Smooth muscle cell (in vitro differentiated cells): ENCODE measurements at regions not wholly inside any gene's neighbourhood (a gene's known extent, or its start where the extent isn't known, plus 50 kb on each side); places are given as distances from the start of the nearest gene placed in this dataset.
A peak's percentile ranks its signal among the peaks of the same experiment; 100 is the strongest.
"Not testable (repeated sequence)": the region's sequence is repeated elsewhere in the genome, so short reads cannot be mapped to it uniquely, and the experiment has no call there.

ENCODE experiments used
- DNase-seq: peaks from one replicate; lab custom pipeline; 2025; ENCODE audit not compliant: unreplicated experiment; lab: John Stamatoyannopoulos, UW
- H2AFZ ChIP-seq: fragments of 200-600 bp; sonication (generic); 2 replicates; pipeline ENCODE4 v1.6.0; 2016; ENCODE audit warnings: antibody characterized with exemption, low read depth, mild to moderate bottlenecking
- H3F3A ChIP-seq: fragments of 200-600 bp; sonication (generic); 2 replicates; pipeline ENCODE4 v1.6.0; 2017; ENCODE audit warnings: antibody characterized with exemption, low read depth
- H3K27ac ChIP-seq: fragments of 200-600 bp; sonication (generic); 2 replicates; pipeline ENCODE4 v1.5.1; 2016; ENCODE audit warnings: low read depth, mild to moderate bottlenecking
- H3K27me3 ChIP-seq: fragments of 200-600 bp; sonication (generic); 2 replicates; pipeline ENCODE4 v1.6.1; 2016; ENCODE audit warnings: low read depth, mild to moderate bottlenecking
- H3K36me3 ChIP-seq: fragments of 200-600 bp; sonication (generic); 2 replicates; pipeline ENCODE4 v1.5.1; 2016; ENCODE audit warnings: low read depth
- H3K4me1 ChIP-seq: fragments of 200-600 bp; sonication (generic); 2 replicates; pipeline ENCODE4 v1.5.1; 2016; ENCODE audit warnings: low read depth
- H3K4me2 ChIP-seq: fragments of 200-600 bp; sonication (generic); 2 replicates; pipeline ENCODE4 v1.6.0; 2016; ENCODE audit warnings: mild to moderate bottlenecking
- H3K4me3 ChIP-seq: fragments of 200-600 bp; sonication (generic); 2 replicates; pipeline ENCODE4 v1.5.1; 2016; ENCODE audit warnings: mild to moderate bottlenecking
- H3K79me2 ChIP-seq: fragments of 200-600 bp; sonication (generic); 2 replicates; pipeline ENCODE4 v1.6.0; 2016; ENCODE audit warnings: low read depth, mild to moderate bottlenecking
- H3K9ac ChIP-seq: fragments of 200-600 bp; sonication (generic); 2 replicates; pipeline ENCODE4 v1.6.0; 2016; ENCODE audit warnings: low read depth
- H3K9me3 ChIP-seq: fragments of 200-600 bp; sonication (generic); replicated peaks from 2 replicates; pipeline ENCODE4 v1.5.1; 2016; ENCODE audit warnings: low read depth
- H4K20me1 ChIP-seq: fragments of 200-600 bp; sonication (generic); 2 replicates; pipeline ENCODE4 v1.6.0; 2016; ENCODE audit warnings: low read depth
- WGBS: methylation state at CpG from one replicate; pipeline ENCODE4 v1.1.7; 2016; ENCODE audit warnings: low lambda C conversion rate; 5-methylcytosine and 5-hydroxymethylcytosine counted together
- TF ChIP-seq, protein P1 (sequence below): fragments of 200-600 bp; sonication (generic); IDR thresholded peaks from 2 replicates; pipeline ENCODE4 v1.5.1; 2017; ENCODE audit warnings: borderline replicate concordance, mild to moderate bottlenecking, antibody characterized with exemption; ENCODE audit not compliant: insufficient read depth, poor library complexity, severe bottlenecking

DNA sequence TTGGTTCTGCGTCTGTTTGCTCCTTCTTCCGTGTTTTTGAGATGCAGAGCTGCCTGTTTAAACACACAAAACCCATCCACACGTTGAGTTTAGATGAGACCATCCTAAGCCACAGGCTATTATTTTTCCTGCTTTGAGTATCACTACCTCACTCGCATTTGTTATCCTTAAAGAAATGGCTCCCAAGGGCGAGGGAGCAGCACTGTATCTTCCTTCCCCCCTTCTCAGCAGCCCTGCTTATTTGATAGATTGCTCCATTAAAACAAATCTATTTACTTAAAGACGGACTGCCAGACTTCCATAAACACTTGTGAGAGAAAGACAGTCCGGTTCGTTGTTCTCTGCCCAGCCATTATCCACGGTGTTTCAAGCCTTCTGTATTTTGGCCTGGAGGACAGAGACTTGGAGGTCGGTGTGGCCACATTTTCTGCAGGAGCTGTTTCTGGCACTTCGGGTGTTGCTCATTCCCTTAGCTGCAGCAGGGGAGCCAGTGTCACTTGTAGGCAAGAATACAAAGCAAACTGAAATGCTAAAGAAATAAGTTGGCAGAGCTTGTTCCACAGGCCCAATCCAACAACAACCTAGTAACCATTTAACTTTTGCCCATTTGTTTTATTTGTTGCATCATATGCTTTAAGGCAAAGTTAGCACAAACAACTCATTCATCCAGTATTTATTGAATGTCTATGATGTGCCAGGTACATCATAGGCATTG lies 275.4 kb downstream of the TTC6 start:
- WGBS: 81% methylated on average over 11 of the region's 11 CpGs
- Histone ChIP-seq H3K4me2 (no peak overlapping the region), H3K9me3 (no peaks in the 10 kb centered on the region), H3F3A (peaks cover 4% of the 10 kb centered on the region), H3K27ac (no peak overlapping the region), H3K79me2 (no peaks in the 10 kb centered on the region), H3K4me3 (no peak overlapping the region), H3K9ac (no peak overlapping the region), H2AFZ (no peak overlapping the region), H4K20me1 (no peaks in the 10 kb centered on the region), H3K27me3 (peaks cover 13% of the 10 kb centered on the region), H3K36me3 (no peaks in the 10 kb centered on the region), H3K4me1 (no peaks in the 10 kb centered on the region)
- no peak for DNase-seq
- TF ChIP-seq, protein P1, sequence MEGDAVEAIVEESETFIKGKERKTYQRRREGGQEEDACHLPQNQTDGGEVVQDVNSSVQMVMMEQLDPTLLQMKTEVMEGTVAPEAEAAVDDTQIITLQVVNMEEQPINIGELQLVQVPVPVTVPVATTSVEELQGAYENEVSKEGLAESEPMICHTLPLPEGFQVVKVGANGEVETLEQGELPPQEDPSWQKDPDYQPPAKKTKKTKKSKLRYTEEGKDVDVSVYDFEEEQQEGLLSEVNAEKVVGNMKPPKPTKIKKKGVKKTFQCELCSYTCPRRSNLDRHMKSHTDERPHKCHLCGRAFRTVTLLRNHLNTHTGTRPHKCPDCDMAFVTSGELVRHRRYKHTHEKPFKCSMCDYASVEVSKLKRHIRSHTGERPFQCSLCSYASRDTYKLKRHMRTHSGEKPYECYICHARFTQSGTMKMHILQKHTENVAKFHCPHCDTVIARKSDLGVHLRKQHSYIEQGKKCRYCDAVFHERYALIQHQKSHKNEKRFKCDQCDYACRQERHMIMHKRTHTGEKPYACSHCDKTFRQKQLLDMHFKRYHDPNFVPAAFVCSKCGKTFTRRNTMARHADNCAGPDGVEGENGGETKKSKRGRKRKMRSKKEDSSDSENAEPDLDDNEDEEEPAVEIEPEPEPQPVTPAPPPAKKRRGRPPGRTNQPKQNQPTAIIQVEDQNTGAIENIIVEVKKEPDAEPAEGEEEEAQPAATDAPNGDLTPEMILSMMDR: no peak

DNA sequence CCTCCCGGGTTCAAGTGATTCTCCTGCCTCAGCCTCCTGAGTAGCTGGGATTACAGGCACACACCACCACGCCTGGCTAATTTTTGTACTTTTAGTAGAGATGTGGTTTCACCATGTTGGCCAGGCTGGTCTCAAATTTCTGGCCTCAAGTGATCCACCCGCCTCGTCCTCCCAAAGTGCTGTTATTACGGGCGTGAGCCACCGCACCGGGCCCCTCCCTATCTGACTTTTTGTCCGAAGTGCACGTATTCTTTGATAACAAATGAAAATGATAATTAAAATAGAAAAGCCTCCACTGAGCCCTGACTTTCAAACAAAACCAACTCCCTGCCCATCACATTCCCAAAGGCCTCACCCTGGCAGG lies 278.6 kb downstream of the TTC6 start:
- not testable (repeated sequence) for H3K36me3 ChIP-seq, H3K4me1 ChIP-seq, H3K4me3 ChIP-seq, H3K4me2 ChIP-seq, H3F3A ChIP-seq, H3K79me2 ChIP-seq, H3K27ac ChIP-seq, DNase-seq, H4K20me1 ChIP-seq, H3K9me3 ChIP-seq, H3K9ac ChIP-seq, H2AFZ ChIP-seq
- H3K27me3 ChIP-seq: peaks cover 28% of the 10 kb centered on the region
- 98% methylated on average over 10 of the region's 10 CpGs for WGBS

DNA sequence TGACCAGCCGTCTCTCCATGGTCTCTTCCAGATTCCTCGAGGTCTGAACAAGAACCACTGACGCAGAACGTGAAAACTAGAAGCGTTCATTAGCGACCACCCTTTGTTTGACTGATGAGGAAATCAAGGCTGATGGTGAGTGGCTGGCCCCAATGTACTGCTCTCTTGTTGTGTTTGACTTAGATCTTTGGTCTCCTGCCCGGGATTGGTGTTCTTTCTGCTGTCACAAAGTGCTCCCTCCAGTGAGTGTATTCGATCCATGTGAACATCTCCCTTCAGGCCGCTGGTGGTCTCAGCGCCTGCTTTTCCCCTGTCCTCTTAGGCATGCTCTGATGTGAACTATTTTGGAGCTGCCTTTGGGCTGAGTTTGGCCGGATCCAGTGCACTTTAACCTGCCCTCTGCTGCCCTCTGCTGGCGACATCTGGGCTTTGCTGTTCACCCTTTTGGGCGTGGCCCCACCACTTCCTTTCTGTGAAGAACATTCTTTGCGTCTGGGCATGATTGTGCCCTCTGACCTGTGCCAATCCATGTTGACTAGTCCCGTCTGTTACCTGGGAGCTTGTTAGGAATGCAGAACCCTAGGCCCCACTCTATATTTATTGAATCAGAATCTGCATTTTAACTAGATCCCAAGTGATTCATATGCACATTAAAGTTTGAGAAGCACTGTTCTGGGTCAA lies 279.1 kb downstream of the TTC6 start:
- no peak overlapping the region for H3K27ac ChIP-seq

DNA sequence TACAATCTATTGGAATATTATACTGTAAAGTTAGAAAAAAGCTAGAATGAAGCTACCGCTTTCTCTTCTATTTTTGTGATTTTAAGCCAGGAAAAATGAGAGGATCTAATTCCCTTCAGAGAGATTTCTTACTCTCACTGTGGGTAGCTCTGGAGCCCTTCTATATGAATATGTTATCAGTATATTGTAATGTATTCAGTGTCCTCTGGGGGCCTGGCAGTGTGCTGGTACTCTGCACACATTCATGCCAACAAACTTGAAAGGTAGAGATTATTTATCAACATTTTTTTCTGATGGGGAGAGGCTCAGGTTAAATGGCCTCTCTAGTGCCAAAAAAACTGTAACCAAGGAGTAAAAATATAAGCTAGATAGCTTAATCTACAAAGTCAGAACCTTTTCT lies 292.8 kb downstream of the TTC6 start:
- Histone ChIP-seq H3K4me1 (no peaks in the 10 kb centered on the region), H3K27ac (no peak overlapping the region), H3K4me3 (no peak overlapping the region), H3K9me3 (no peaks in the 10 kb centered on the region), H3K9ac (no peak overlapping the region), H3K4me2 (no peak overlapping the region), H4K20me1 (no peaks in the 10 kb centered on the region), H3K36me3 (no peaks in the 10 kb centered on the region), H3K79me2 (no peaks in the 10 kb centered on the region), H3K27me3 (peaks cover 17% of the 10 kb centered on the region), H2AFZ (no peak overlapping the region), H3F3A (no peaks in the 10 kb centered on the region)
- TF ChIP-seq, protein P1: no peak
- 94% methylated on average over 1 of the region's 1 CpG for WGBS
- no peak for DNase-seq

More for the DNA sequence above, 279.1 kb downstream of the TTC6 start:
- Histone ChIP-seq H3K9ac (no peak overlapping the region), H3K4me2 (peak overlapping the region; percentile 40), H3F3A (no peaks in the 10 kb centered on the region), H3K4me1 (no peaks in the 10 kb centered on the region), H3K27me3 (peaks cover 23% of the 10 kb centered on the region), H3K36me3 (no peaks in the 10 kb centered on the region), H3K79me2 (no peaks in the 10 kb centered on the region), H3K9me3 (no peaks in the 10 kb centered on the region), H3K4me3 (no peak overlapping the region), H4K20me1 (no peaks in the 10 kb centered on the region), H2AFZ (peak overlapping the region; percentile 18)
- peak; percentile 65 for DNase-seq
- 38% methylated on average over 15 of the region's 15 CpGs for WGBS
- TF ChIP-seq, protein P1: peak; percentile 85
